Cardiac fibroblast (primary cell): ENCODE measurements at regions not wholly inside any gene's neighbourhood (a gene's known extent, or its start where the extent isn't known, plus 50 kb on each side); places are given as distances from the start of the nearest gene placed in this dataset.

Source experiments
- DNase-seq, 2 donors: peaks; one replicate each; pipeline versions ENCODE4 v3.0.0 to v3.0.0-alpha.2; 2010; ENCODE audit warnings: low read depth in 2 of 2
- H3K4me3 ChIP-seq, 2 donors: replicated peaks in 1 of 2; 1 replicate in 1 of 2; 2 replicates in 1 of 2; pipeline ENCODE4 v1.5.1; 2011; ENCODE audit warnings: low read depth in 2 of 2, low read length in 2 of 2, mild to moderate bottlenecking in 2 of 2, moderate library complexity in 1 of 2
- TF ChIP-seq, protein P1 (sequence below): IDR thresholded peaks from one replicate; pipeline ENCODE4 v1.5.1; 2011; ENCODE audit warnings: low read depth, mild to moderate bottlenecking, low read length, inconsistent platforms

DNA sequence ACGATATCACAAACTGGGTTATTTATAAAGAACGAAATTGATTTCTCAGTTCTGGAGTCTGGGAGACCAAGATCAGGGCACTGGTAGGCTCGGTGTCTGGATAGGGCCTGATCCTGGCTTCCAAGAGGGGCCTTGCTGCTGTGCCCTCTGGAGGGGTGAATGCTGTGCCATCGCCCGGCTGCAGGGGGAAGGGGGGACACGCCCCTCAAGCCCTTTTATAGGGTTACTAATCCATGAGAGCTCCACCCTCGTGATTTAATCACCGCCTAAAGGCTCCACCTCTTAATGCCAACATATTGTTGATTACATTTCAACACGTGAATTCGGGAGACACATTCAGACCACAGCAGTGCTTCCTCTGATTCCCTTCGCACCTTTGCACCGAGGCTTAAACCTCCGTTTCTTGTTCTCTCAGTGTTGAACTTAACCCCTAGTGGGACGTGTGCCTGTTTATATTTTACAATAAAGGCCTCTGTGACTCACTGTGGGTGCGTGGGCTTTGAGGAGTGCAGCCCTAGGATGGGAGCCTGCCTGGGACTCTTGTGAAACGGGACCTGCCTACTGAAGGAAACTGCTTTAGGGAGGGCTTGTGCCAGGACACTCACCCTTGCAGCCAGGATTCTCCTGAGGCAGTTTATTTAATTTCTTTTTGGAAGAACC is 52.4 kb upstream of the SPATA13 start:
- no peak for DNase-seq
- TF ChIP-seq, protein P1, sequence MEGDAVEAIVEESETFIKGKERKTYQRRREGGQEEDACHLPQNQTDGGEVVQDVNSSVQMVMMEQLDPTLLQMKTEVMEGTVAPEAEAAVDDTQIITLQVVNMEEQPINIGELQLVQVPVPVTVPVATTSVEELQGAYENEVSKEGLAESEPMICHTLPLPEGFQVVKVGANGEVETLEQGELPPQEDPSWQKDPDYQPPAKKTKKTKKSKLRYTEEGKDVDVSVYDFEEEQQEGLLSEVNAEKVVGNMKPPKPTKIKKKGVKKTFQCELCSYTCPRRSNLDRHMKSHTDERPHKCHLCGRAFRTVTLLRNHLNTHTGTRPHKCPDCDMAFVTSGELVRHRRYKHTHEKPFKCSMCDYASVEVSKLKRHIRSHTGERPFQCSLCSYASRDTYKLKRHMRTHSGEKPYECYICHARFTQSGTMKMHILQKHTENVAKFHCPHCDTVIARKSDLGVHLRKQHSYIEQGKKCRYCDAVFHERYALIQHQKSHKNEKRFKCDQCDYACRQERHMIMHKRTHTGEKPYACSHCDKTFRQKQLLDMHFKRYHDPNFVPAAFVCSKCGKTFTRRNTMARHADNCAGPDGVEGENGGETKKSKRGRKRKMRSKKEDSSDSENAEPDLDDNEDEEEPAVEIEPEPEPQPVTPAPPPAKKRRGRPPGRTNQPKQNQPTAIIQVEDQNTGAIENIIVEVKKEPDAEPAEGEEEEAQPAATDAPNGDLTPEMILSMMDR, result no peak
- no peak overlapping the region for H3K4me3 ChIP-seq

DNA sequence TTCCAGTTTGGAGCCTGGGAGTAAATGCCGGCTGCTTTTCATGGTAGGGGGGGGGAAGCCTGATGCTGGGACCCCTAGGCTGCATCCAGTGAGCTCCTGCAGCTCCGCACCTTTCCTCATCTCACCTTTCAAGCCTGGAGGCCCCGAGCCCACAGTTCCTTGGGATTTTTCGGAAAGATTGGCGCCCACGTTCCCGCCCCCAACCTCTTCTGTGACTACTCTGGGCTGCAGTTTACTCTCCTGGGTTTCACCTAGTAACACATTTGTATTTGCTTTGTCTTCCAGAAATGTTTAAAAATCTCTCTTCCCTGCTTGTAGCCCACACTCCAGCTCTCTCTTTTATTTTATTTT is 51.9 kb upstream of the SPATA13 start:
- no peak for DNase-seq
- TF ChIP-seq, protein P1, result no peak
- no peak overlapping the region for H3K4me3 ChIP-seq

DNA sequence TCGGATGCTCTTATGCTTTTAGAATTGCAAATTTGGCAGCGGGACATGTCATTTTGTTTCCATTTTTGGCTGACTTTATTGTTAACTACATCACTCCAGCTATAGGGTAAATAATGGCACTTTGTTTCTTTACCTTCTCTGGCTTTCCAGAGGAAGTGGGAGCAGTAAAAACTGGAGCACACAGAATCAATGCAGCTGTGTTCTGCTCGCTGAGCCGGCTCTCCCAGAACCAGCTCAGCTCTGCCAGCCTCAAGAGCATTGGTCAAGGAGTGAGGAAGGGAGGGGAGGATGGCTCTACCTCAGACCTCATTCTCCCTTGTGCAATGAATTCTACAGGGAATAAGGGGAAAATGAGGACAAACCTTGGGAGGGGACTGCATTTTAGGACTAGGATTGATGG is 50.5 kb upstream of the SPATA13 start:
- TF ChIP-seq, protein P1, result no peak
- no peak for DNase-seq
- H3K4me3 ChIP-seq, result no peak overlapping the region
